A673 (cell line): ENCODE measurements at regions not wholly inside any gene's neighbourhood (a gene's known extent, or its start where the extent isn't known, plus 50 kb on each side); places are given as distances from the start of the nearest gene placed in this dataset.

Source experiments
- CTCF ChIP-seq: fragments of 300-800, 200-600 bp; sonication (generic); conservative IDR thresholded peaks from 2 replicates; pipeline ENCODE4 v1.5.1; 2017; ENCODE audit warnings: low read depth, mild to moderate bottlenecking, antibody characterized with exemption, low read length, moderate library complexity, mixed read lengths
- EZH2 ChIP-seq: fragments of 200-600 bp; sonication (generic); IDR thresholded peaks from 2 replicates; pipeline ENCODE4 v1.6.1; 2017; ENCODE audit warnings: borderline replicate concordance, low read depth, mild to moderate bottlenecking, mixed read lengths, antibody characterized with exemption, low read length; ENCODE audit not compliant: poor library complexity, severe bottlenecking

GRCh38 chr5:176737746-176738636 is 72.4 kb upstream of the UNC5A start:
- TF ChIP-seq CTCF (no peak), EZH2 (no peak)
